ENCODE measurements at regions not wholly inside any gene's neighbourhood (a gene's known extent, or its start where the extent isn't known, plus 50 kb on each side); places are given as distances from the start of the nearest gene placed in this dataset.

- POLR2A ChIA-PET: no interaction called here
- BruUV-seq (replicated peaks): no TSS peak
- no peaks in the 10 kb centered on the region for H3K79me2 ChIP-seq (ENCODE audit: control insufficient read depth, insufficient read depth, low read length)
- TF ChIP-seq MAX (IDR thresholded peaks at IDR 0.05; ENCODE audit: insufficient read depth, insufficient read length) (no peak), GATA2 (IDR thresholded peaks at IDR 0.05; ENCODE audit: insufficient read depth, insufficient read length, low read depth, low read length) (no peak), FOS (IDR thresholded peaks at IDR 0.05; ENCODE audit: borderline replicate concordance, insufficient read depth, low read length) (no peak), EZH2 (IDR thresholded peaks at IDR 0.05; ENCODE audit: borderline replicate concordance, low read depth, low read length, severe bottlenecking) (no peak), MYC (IDR thresholded peaks at IDR 0.05; ENCODE audit: low read depth, low read length) (no peak), POLR2A (IDR thresholded peaks at IDR 0.05; ENCODE audit: low read depth, low read length) (no peak), JUN (IDR thresholded peaks at IDR 0.05; ENCODE audit: borderline replicate concordance, insufficient read depth, insufficient read length, low read depth) (no peak), POLR2AphosphoS5 (IDR thresholded peaks at IDR 0.05; ENCODE audit: insufficient read depth, low read depth, low read length) (no peak)
- TF ChIP-seq, protein P1, sequence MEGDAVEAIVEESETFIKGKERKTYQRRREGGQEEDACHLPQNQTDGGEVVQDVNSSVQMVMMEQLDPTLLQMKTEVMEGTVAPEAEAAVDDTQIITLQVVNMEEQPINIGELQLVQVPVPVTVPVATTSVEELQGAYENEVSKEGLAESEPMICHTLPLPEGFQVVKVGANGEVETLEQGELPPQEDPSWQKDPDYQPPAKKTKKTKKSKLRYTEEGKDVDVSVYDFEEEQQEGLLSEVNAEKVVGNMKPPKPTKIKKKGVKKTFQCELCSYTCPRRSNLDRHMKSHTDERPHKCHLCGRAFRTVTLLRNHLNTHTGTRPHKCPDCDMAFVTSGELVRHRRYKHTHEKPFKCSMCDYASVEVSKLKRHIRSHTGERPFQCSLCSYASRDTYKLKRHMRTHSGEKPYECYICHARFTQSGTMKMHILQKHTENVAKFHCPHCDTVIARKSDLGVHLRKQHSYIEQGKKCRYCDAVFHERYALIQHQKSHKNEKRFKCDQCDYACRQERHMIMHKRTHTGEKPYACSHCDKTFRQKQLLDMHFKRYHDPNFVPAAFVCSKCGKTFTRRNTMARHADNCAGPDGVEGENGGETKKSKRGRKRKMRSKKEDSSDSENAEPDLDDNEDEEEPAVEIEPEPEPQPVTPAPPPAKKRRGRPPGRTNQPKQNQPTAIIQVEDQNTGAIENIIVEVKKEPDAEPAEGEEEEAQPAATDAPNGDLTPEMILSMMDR (IDR thresholded peaks at IDR 0.05; ENCODE audit: extremely low read depth in 1 of 2, insufficient read depth in 1 of 2, low read depth in 1 of 2, low read length in 2 of 2): no peak
- H3K27me3 ChIP-seq (ENCODE audit: control insufficient read depth in 2 of 2, insufficient read depth in 2 of 2, low read length in 2 of 2): no peaks in the 10 kb centered on the region
- H3K4me3 ChIP-seq (replicated peaks in 1 of 3; ENCODE audit: insufficient read depth in 1 of 3, low read depth in 1 of 3, low read length in 3 of 3): no peak overlapping the region
- no peak overlapping the region for H3K9ac ChIP-seq (replicated peaks; ENCODE audit: extremely low read depth, insufficient read depth, low read length)
- CTCF ChIA-PET: no interaction called here
- no peak overlapping the region for H2AFZ ChIP-seq (ENCODE audit: low read depth, low read length)
- no peaks in the 10 kb centered on the region for H4K20me1 ChIP-seq (replicated peaks; ENCODE audit: control insufficient read depth, extremely low read depth, insufficient read depth, low read length)
- no peaks in the 10 kb centered on the region for H3K9me3 ChIP-seq (replicated peaks; ENCODE audit: control insufficient read depth, insufficient read depth, low read length)
- H3K4me1 ChIP-seq (ENCODE audit: control insufficient read depth, extremely low read depth, insufficient read depth, low read length): peaks cover 7% of the 10 kb centered on the region
- dilution Hi-C loops (cut with MboI; ENCODE audit: extremely low pct_ligation_motif_present, low sequenced_read_pairs): no loop called here
- no peak for DNase-seq (ENCODE audit: low read depth, low spot score)
- intact Hi-C loops (cut with micrococcal nuclease): loop anchor here (10.0 kb wide), 1 partner anchor 330 kb away; no protein-coding TSS in a partner anchor
- no peaks in the 10 kb centered on the region for H3K9me1 ChIP-seq (replicated peaks; ENCODE audit: control insufficient read depth, extremely low read depth, insufficient read depth, low read length)
- H3K36me3 ChIP-seq (ENCODE audit: control insufficient read depth in 2 of 2, extremely low read depth in 1 of 2, insufficient read depth in 2 of 2, low read length in 2 of 2): no peaks in the 10 kb centered on the region
- FAIRE-seq: no peak
- H3K4me2 ChIP-seq (ENCODE audit: insufficient read depth, low read length): no peak overlapping the region
- H3K27ac ChIP-seq (ENCODE audit: insufficient read depth, low read depth, low read length): no peak overlapping the region
These were observed 345.1 kb upstream of the PRKCQ start for GRCh38 chr10:6925146-6925545.
